ENCODE measurements at regions not wholly inside any gene's neighbourhood (a gene's known extent, or its start where the extent isn't known, plus 50 kb on each side); places are given as distances from the start of the nearest gene placed in this dataset.

DNA sequence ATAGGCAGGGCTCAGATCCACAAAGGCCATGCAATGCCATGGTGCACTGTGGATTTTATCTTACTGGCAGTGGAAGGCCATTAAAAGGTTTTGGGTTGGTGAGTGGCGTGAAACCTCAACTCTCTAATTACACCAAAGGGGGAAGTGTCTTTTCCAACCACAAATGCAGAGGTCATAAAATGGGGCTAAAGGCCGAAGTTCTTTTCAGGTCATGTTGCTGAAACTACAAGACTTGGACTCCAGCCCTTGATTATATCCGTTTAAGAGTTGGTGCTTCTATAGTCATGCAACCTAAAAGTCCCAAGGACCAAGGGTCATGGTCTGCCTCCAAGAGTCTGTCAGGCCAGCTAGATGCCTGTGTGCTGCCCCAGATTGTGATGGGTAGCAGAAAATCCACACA is 434.3 kb downstream of the RAB38 start:
- no peaks in the 10 kb centered on the region for H3K36me3 ChIP-seq (ENCODE audit: control insufficient read depth, insufficient read depth, low read length)
- DNase-seq (ENCODE audit: extremely low read depth, insufficient read length): no peak
- TF ChIP-seq, protein P1, sequence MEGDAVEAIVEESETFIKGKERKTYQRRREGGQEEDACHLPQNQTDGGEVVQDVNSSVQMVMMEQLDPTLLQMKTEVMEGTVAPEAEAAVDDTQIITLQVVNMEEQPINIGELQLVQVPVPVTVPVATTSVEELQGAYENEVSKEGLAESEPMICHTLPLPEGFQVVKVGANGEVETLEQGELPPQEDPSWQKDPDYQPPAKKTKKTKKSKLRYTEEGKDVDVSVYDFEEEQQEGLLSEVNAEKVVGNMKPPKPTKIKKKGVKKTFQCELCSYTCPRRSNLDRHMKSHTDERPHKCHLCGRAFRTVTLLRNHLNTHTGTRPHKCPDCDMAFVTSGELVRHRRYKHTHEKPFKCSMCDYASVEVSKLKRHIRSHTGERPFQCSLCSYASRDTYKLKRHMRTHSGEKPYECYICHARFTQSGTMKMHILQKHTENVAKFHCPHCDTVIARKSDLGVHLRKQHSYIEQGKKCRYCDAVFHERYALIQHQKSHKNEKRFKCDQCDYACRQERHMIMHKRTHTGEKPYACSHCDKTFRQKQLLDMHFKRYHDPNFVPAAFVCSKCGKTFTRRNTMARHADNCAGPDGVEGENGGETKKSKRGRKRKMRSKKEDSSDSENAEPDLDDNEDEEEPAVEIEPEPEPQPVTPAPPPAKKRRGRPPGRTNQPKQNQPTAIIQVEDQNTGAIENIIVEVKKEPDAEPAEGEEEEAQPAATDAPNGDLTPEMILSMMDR (IDR thresholded peaks at IDR 0.05; ENCODE audit: insufficient read depth, low read length, poor library complexity, severe bottlenecking): no peak
- no peaks in the 10 kb centered on the region; the same call in 1 of the 2 replicates for H3K27me3 ChIP-seq (replicated peaks; ENCODE audit: control insufficient read depth, insufficient read depth, low read length)
- no peak overlapping the region for H3K4me3 ChIP-seq (replicated peaks; ENCODE audit: low read depth, low read length)

DNA sequence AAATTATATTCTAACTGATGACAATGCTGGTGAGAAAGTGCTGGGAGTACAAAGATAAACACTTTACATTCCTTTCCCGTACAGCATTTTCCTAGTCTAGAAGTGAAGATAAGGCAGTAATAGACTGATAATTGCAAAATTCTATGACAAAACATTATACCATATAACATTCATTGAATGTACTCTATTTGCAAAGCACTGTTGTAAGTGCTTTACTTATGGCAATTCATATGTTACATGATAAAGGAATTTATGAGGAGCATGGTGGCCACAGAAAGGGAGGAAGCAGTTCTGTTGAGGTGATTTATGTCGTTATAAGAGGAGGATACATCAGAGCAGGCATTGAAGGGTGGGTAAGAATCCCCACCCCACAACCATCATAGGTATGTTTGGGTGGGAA is 434.8 kb downstream of the RAB38 start:
- DNase-seq (ENCODE audit: extremely low read depth, insufficient read length): no peak
- TF ChIP-seq, protein P1 (IDR thresholded peaks at IDR 0.05; ENCODE audit: insufficient read depth, low read length, poor library complexity, severe bottlenecking): no peak
- Histone ChIP-seq H3K36me3 (ENCODE audit: control insufficient read depth, insufficient read depth, low read length) (no peaks in the 10 kb centered on the region), H3K27me3 (replicated peaks; ENCODE audit: control insufficient read depth, insufficient read depth, low read length) (no peaks in the 10 kb centered on the region; the same call in 1 of the 2 replicates), H3K4me3 (replicated peaks; ENCODE audit: low read depth, low read length) (no peak overlapping the region)

DNA sequence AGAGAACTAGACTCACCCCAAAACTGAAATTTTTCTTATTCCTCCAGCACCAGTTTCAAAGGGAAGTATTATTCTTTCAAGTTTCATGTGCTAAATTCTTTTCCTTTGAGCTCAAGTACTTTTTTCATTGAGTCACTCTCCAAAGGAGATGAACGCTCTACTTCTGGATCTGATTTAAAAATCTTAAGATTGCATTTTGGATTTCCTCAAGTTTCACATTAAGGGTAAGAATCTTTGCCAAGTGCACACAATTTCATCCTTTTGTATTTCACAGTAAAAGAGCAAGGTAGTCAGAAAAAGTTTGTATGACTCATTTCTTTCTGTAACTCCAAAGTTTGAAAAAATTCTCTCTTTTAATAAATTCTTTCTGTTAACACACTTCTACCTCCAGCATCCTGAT is 435.5 kb downstream of the RAB38 start:
- TF ChIP-seq, protein P1 (IDR thresholded peaks at IDR 0.05; ENCODE audit: insufficient read depth, low read length, poor library complexity, severe bottlenecking): no peak
- H3K36me3 ChIP-seq (ENCODE audit: control insufficient read depth, insufficient read depth, low read length): no peaks in the 10 kb centered on the region
- H3K4me3 ChIP-seq (replicated peaks; ENCODE audit: low read depth, low read length): no peak overlapping the region
- no peak for DNase-seq (ENCODE audit: extremely low read depth, insufficient read length)
- H3K27me3 ChIP-seq (replicated peaks; ENCODE audit: control insufficient read depth, insufficient read depth, low read length): no peaks in the 10 kb centered on the region; the same call in 1 of the 2 replicates

GRCh38 chr11:87739261-87739660 is 436.0 kb downstream of the RAB38 start:
- H3K4me3 ChIP-seq (replicated peaks; ENCODE audit: low read depth, low read length): no peak overlapping the region
- no peak for DNase-seq (ENCODE audit: extremely low read depth, insufficient read length)
- H3K36me3 ChIP-seq (ENCODE audit: control insufficient read depth, insufficient read depth, low read length): no peaks in the 10 kb centered on the region
- H3K27me3 ChIP-seq (replicated peaks; ENCODE audit: control insufficient read depth, insufficient read depth, low read length): no peaks in the 10 kb centered on the region; the same call in 1 of the 2 replicates
- TF ChIP-seq, protein P1 (IDR thresholded peaks at IDR 0.05; ENCODE audit: insufficient read depth, low read length, poor library complexity, severe bottlenecking): no peak

DNA sequence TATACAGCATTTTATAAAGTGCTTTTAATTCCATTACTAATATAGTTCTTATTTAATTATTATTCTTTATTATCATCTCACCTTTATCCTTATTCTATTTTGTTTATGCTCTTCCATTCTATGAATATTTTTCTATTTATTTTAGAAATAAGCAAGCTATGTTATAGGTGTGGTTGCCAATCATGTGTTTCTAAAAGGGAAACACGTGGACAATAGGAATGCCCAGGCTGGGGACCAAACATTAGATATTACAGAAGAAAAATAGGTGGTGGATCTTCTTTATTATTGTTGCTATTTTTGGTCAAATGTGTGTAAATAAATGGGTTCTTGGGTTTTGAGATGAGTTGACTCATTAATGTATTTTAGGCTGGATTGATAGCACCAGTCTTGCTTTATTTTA is 438.3 kb downstream of the RAB38 start:
- no peaks in the 10 kb centered on the region for H3K36me3 ChIP-seq (ENCODE audit: control insufficient read depth, insufficient read depth, low read length)
- no peak overlapping the region for H3K4me3 ChIP-seq (replicated peaks; ENCODE audit: low read depth, low read length)
- H3K27me3 ChIP-seq (replicated peaks; ENCODE audit: control insufficient read depth, insufficient read depth, low read length): no peaks in the 10 kb centered on the region
- DNase-seq (ENCODE audit: extremely low read depth, insufficient read length): no peak
- TF ChIP-seq, protein P1 (IDR thresholded peaks at IDR 0.05; ENCODE audit: insufficient read depth, low read length, poor library complexity, severe bottlenecking): no peak

- TF ChIP-seq, protein P1 (IDR thresholded peaks at IDR 0.05; ENCODE audit: insufficient read depth, low read length, poor library complexity, severe bottlenecking): no peak
- no peak for DNase-seq (ENCODE audit: extremely low read depth, insufficient read length)
Observed at GRCh38 chr11:87726506-87726905, 448.7 kb downstream of the RAB38 start.

More at GRCh38 chr11:87726506-87726905, 448.7 kb downstream of the RAB38 start:
- Histone ChIP-seq H3K36me3 (ENCODE audit: control insufficient read depth, insufficient read depth, low read length) (no peaks in the 10 kb centered on the region), H3K4me3 (replicated peaks; ENCODE audit: low read depth, low read length) (no peak overlapping the region), H3K27me3 (replicated peaks; ENCODE audit: control insufficient read depth, insufficient read depth, low read length) (no peaks in the 10 kb centered on the region)
